ENCODE measurements at regions not wholly inside any gene's neighbourhood (a gene's known extent, or its start where the extent isn't known, plus 50 kb on each side); places are given as distances from the start of the nearest gene placed in this dataset.

GRCh38 chr4:187944179-187944578, 51.4 kb upstream of the ZFP42 start:
- TF ChIP-seq POLR2A (IDR thresholded peaks at IDR 0.05): no peak
- no peak for TF ChIP-seq CTCF (IDR thresholded peaks at IDR 0.05)

Data from body of pancreas (tissue), 4 donors.